ENCODE measurements at regions not wholly inside any gene's neighbourhood (a gene's known extent, or its start where the extent isn't known, plus 50 kb on each side); places are given as distances from the start of the nearest gene placed in this dataset.

GRCh38 chr3:147008458-147008857, 397.9 kb downstream of the ZIC4 start:
- TF ChIP-seq, protein P1, sequence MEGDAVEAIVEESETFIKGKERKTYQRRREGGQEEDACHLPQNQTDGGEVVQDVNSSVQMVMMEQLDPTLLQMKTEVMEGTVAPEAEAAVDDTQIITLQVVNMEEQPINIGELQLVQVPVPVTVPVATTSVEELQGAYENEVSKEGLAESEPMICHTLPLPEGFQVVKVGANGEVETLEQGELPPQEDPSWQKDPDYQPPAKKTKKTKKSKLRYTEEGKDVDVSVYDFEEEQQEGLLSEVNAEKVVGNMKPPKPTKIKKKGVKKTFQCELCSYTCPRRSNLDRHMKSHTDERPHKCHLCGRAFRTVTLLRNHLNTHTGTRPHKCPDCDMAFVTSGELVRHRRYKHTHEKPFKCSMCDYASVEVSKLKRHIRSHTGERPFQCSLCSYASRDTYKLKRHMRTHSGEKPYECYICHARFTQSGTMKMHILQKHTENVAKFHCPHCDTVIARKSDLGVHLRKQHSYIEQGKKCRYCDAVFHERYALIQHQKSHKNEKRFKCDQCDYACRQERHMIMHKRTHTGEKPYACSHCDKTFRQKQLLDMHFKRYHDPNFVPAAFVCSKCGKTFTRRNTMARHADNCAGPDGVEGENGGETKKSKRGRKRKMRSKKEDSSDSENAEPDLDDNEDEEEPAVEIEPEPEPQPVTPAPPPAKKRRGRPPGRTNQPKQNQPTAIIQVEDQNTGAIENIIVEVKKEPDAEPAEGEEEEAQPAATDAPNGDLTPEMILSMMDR (conservative IDR thresholded peaks at IDR 0.05) = no peak
- no peak for TF ChIP-seq ZFX (IDR thresholded peaks at IDR 0.05)
